ENCODE measurements at regions not wholly inside any gene's neighbourhood (a gene's known extent, or its start where the extent isn't known, plus 50 kb on each side); places are given as distances from the start of the nearest gene placed in this dataset.
"Not testable (repeated sequence)": the region's sequence is repeated elsewhere in the genome, so short reads cannot be mapped to it uniquely, and the experiment has no call there.

DNA sequence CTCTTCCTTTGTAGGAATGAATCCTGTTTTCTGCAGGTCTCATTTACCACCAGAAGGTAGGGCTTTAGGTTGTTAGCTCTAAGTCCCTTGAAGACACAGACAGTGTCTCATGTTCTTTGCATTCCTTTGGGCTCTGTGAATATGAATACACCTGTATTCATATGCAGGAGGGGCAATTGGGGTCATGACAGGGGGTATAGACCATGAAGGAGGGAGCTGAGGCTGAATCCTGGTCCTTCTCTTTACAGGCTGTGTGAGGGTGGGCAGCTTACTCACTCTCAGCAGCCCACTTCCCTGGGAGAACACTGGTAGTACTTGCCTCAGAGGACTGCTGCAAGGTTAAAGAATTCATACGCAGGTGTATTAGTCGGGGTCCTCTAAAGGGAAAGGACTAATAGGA, 267.2 kb upstream of the MGMT start:
- no peak for DNase-seq

DNA sequence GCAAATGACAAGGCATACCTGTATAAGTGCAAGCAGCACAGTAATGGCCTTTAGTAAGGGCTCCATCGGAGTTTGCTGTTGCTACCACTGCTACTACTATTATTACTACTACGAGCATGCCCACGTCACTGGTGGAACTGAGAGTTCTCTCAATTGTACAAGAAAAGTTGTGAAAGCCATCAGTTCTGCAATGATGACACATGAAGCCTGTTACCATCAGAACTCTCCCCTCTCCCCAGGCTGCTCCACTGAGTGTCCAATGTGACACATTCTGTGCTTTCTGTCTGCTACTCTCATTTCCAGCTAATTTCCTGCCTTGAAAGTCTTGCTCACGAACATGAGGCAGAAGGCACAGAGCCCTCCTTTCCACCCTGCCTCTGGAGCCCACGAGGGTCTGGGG, 263.2 kb upstream of the MGMT start:
- DNase-seq, result no peak

DNA sequence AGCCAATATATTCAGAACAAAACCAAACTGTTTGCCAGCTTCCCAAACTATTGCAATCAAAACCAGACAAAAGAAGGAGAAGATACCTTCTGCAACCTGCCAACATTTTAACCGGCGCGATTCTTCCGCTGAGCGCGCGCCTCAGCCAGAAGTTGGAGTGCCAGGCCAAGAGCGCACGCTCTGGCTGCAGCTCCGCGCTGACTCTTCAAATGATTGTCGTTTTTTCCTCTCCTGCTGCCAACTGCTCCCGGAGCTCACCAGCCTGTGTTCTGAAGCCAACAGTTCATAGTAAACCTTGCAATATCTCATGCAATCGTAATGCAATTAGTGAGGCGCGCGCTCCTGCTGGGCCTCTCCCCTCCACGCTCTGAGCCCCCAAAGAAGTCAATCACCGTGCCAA, 259.7 kb upstream of the MGMT start:
- DNase-seq, result no peak

GRCh38 chr10:129210876-129211275, 256.2 kb upstream of the MGMT start:
- DNase-seq, result no peak

- DNase-seq, result no peak
These were observed 253.8 kb upstream of the MGMT start for GRCh38 chr10:129213256-129213655.

GRCh38 chr10:129213996-129214395, 253.0 kb upstream of the MGMT start:
- DNase-seq, result not testable (repeated sequence)

DNA sequence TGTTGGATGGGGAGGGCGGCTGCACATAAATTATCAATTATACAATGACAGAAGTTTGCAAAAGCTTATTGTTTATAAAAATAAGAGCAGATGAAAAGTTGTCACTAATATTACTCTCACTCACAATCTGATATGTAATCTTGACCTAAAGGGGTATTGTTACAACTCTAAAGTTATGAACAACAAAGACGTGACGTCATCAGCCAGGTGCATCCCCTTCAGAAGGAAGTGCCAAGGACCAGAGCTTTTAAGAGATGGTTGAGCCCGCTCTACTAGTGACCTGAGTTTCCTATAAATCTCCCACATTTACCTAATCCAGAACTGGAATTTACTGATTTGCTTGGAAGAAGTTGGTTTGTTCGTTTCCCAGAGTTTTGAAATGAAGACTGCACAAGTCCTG, 247.7 kb upstream of the MGMT start:
- DNase-seq, result no peak

GRCh38 chr10:129222436-129222835, 244.6 kb upstream of the MGMT start:
- DNase-seq, result no peak

DNA sequence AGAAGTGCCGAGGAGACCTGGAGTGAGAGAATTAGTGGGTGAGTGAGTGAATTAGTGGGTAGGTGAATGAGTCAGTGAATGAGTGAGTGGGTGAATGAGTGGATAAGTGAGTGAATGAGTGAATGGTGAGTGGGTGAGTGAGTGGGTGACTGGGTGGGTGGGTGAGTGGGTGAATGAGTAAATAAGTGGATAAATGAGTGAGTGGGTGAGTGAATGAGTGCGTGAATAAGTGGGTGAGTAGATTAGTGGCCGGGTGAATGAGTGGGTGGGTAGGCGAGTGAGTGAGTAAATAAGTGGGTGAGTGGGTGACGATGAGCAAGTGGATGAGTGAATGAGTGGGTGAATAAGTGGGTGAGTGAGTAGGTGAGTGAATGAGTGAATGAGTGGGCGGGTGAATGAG, 243.7 kb upstream of the MGMT start:
- no peak for DNase-seq

GRCh38 chr10:129224065-129224464, 243.0 kb upstream of the MGMT start:
- DNase-seq, result no peak

DNA sequence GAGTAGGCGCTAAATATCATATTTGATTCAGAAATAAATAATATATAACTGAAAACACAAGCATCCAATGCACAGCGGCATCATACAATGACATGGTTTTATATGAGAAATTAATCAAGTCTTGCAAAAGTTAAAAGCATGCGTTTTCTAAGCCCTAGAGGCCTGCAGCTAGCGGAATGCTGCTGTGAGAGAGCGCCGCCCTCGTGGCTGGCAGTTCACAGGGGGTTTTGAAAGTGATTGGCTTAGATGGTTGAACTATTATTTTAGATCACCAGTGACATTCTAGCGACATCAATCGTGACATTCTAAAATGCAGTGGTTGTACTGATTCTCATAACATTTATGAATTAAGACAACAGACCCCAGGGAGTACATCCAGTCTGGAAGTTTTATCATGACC, 235.2 kb upstream of the MGMT start:
- no peak for DNase-seq

GRCh38 chr10:129233351-129234148, 233.5 kb upstream of the MGMT start:
- DNase-seq, result no peak

DNA sequence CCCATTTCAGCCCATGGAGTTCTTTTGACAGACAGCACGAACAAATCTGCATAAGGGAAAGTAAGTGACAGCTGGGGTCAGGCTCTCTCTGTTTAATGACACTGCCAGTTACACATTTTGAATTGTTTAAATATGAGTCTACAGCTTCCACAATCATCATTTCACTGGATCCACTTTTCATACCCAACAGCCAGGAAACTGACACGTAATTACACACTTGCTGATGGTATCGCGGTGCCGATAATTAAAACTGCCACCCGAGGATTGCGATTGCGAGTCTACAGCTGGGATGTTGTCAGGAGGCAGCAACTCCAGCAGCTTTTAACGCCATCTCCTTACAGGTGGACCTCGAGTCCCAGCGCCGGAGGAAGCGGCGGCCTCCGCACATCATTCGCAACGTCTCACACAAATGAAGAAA, 230.8 kb upstream of the MGMT start:
- no peak for DNase-seq

DNA sequence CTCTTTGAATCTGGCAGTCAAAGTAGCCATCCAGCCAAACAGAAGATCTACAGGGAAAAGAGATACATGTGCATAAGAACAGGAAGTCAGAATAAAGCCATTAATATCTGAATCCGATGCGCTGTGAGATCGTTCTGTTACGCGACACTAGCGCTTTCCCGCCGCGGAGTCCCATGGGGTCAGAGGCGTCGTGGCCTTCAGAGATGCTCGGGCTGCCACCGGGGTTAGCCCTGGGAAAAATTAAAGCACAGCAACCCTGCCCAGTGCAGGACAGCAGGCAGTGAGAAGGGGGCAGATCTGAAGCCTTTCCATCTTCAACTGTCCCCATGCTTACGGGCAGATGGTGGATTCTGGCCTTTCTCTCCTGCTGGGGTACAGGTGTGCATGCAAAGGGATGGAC, 225.6 kb upstream of the MGMT start:
- DNase-seq, result no peak

DNA sequence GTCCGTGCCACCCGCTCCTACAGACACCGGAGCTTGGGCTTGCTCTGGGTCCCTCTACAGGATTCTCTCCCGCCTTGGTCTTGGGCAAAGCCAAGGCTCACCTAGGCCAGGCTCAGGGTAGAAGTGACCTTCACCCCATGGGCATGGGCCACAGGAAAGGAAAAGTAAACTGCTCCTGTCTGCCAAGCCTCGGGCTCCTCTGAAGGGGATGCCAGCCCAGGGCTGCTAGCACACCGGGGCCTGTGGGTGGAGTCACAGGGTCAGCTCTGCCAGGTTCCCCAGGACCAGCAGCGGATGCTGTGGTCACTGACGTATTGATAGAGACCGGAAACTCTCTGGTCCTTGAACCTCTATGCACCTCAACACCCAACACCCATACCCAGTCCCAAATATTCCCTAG, 222.7 kb upstream of the MGMT start:
- no peak for DNase-seq

DNA sequence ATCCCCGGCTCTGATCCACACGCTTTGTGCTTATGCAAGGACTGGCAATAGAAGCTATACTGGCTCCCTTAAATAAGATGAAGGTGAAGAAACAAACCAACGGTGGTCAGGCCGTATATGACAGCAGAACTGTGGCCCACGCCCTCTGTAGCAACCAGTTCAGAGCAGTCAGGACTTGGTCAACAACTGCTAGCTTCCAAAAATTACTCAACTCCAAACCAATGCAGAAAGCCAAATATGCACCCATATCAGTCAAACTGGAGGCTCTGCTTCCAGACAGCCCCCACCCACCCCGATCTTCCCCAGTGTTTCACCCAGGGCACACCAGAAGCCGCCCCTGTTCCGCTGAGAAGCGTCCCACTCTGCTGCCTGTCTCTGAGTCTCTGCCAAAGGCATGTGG, 222.3 kb upstream of the MGMT start:
- no peak for DNase-seq

DNA sequence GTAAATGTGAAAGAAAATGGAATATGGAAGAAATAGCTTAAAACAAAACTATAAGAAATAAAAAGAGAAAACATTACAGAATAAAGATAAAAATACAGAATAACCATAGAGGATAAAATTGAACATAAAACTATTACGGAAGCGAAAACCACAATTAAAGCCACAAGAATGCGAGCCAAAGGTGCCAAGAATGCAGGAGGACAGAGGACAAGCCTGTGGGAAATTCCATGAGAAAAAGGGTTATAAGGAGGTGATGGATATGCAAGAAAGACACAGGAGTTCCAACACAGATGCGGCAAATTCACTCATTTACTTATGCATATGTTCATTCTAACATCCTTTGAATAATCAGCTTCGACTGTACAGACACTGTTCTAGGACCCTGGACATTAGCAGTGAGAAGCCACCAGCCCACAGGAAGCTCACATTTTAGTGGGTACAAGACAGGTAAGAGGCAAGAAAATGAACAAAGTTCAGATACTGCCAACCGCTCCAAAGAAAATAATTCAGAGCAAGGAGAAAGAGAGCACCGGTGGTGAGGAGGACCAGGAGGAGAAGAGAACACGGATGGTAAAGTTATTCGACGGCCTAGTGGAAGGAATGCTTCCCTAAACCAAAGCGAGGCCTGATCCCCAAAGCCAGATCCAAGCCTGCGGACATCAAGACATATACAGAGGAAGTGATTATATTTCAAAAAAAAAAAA, 213.7 kb upstream of the MGMT start:
- no peak for DNase-seq

DNA sequence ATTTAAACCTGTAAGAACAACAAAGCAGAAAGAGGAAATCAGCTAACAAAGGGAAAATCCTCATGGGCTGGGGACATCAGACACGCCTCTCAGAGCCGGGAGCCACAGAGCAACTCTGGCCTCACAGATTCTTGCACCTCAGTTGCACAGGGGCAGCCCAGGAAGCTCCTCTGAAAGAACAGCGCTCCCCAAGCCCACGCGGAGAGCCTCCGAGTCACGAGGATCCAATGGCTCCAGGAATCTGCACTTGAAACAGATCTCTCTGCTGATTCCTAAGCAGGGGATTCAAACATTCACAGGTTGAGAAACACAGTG, 213.2 kb upstream of the MGMT start:
- DNase-seq, result no peak

- DNase-seq, result no peak
These were observed 208.6 kb upstream of the MGMT start for GRCh38 chr10:129258283-129258923.

- DNase-seq, result no peak
These were observed 207.8 kb upstream of the MGMT start for GRCh38 chr10:129259128-129259815.

DNA sequence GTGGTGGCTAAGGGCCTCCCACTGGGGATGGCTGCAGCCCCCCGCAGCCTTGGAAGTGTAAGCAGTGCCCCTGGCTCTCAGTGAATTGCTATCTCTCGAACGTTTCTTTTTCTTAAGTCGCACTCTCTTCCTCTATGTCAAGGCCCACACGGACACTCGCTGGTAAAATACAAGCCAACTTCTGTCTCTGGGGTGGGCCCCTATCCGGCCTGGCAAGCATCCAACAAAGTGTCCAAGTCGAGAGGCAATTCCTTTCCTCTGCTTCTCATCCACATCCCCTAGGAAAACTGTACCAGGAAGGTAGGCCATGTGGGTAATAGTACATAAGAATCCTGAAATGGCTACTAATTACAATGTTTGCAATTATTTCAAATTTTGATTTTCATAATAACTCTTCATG, 194.9 kb upstream of the MGMT start:
- no peak for DNase-seq

- DNase-seq, result no peak
These were observed 194.0 kb upstream of the MGMT start for GRCh38 chr10:129272866-129273650.

GRCh38 chr10:129273860-129274259, 193.2 kb upstream of the MGMT start:
- no peak for DNase-seq

Data from CD4-positive, alpha-beta T cell treated with Interleukin-15 for 1 hour (primary cell).